Spleen (tissue), 11 donors: ENCODE measurements at regions not wholly inside any gene's neighbourhood (a gene's known extent, or its start where the extent isn't known, plus 50 kb on each side); places are given as distances from the start of the nearest gene placed in this dataset.
A peak's percentile ranks its signal among the peaks of the same experiment; 100 is the strongest.
"Not testable (repeated sequence)": the region's sequence is repeated elsewhere in the genome, so short reads cannot be mapped to it uniquely, and the experiment has no call there.

Experiments
- DNase-seq: peaks from one replicate; pipeline ENCODE4 v3.0.0-alpha.2; 2020
- H3K27ac ChIP-seq, 8 donors: fragments of 200-600 bp; sonication (generic) in 7 of 8; 1 replicate in 4 of 8; 2 replicates in 4 of 8; pipeline versions ENCODE4 v1.5.0 to v1.8.0; 2016 to 2021; ENCODE audit warnings: inconsistent platforms in 4 of 8, mild to moderate bottlenecking in 4 of 8, moderate library complexity in 1 of 8
- H3K27me3 ChIP-seq, 7 donors: fragments of 200-600 bp; sonication (generic) in 6 of 7; replicated peaks in 1 of 7; 1 replicate in 4 of 7; 2 replicates in 3 of 7; pipeline versions ENCODE4 v1.5.0 to v1.8.0; 2016 to 2021; ENCODE audit warnings: inconsistent platforms in 3 of 7, mild to moderate bottlenecking in 1 of 7
- H3K36me3 ChIP-seq, 6 donors: fragments of 200-600 bp; sonication (generic) in 5 of 6; 1 replicate in 4 of 6; 2 replicates in 2 of 6; pipeline versions ENCODE4 v1.5.0 to v1.8.0; 2016 to 2021; ENCODE audit warnings: inconsistent platforms in 2 of 6
- H3K4me1 ChIP-seq, 6 donors: fragments of 200-600 bp; sonication (generic) in 5 of 6; 1 replicate in 3 of 6; 2 replicates in 3 of 6; pipeline versions ENCODE4 v1.5.0 to v1.8.0; 2016 to 2021; ENCODE audit warnings: inconsistent platforms in 3 of 6
- H3K4me3 ChIP-seq, 8 donors: fragments of 200-600 bp; sonication (generic) in 7 of 8; 1 replicate in 4 of 8; 2 replicates in 4 of 8; pipeline versions ENCODE4 v1.5.0 to v1.8.0; 2016 to 2021; ENCODE audit warnings: inconsistent platforms in 4 of 8, mild to moderate bottlenecking in 4 of 8, moderate library complexity in 2 of 8
- H3K9me3 ChIP-seq, 8 donors: fragments of 200-600 bp; sonication (generic) in 7 of 8; 1 replicate in 4 of 8; 2 replicates in 4 of 8; pipeline versions ENCODE4 v1.5.0 to v1.8.0; 2016 to 2021; ENCODE audit warnings: inconsistent platforms in 4 of 8
- CTCF ChIP-seq, 11 experiments: fragments of 200-600 bp in 7 of 11; fragments of 450-650 bp in 4 of 11; sonication (generic) in 4 of 11; IDR thresholded peaks in 8 of 11; conservative IDR thresholded peaks in 3 of 11; 1 replicate in 7 of 11; 2 replicates in 4 of 11; pipeline versions ENCODE4 v1.4.0 to v1.8.0; 2016 to 2021; ENCODE audit warnings: antibody characterized with exemption in 11 of 11, inconsistent platforms in 4 of 11, mild to moderate bottlenecking in 1 of 11
- WGBS, 5 donors: extraction: QIAGEN DNeasy Blood & Tissue Kit in 3 of 5; methylation state at CpG; one replicate each; pipeline versions ENCODE4 v1.1.5 to v1.1.7; 2013 to 2018; 5-methylcytosine and 5-hydroxymethylcytosine counted together
- intact Hi-C: fragments of 100-400 bp; cut with DNase I; formaldehyde crosslinking; loops from one replicate; pipeline ENCODE4 v1.15.0; 2023; ENCODE audit warnings: low total_unique reads
- donor health status: healthy with polysubstance abuse.
- donor health status: DM: no; HTN: no; CAD: no; lungs with moderate emphysema.
- donor health status: DM: no; HTN: no; CAD: no.
- donor health status: Bipolar disorder and iron deficiency.
- donor health status: healthy.
- donor health status: DM: no; HTN: no; CAD: no.
- donor health status: DM: yes; HTN: yes; CAD: no.

- H3K36me3 ChIP-seq, H3K27me3 ChIP-seq, H3K4me1 ChIP-seq, DNase-seq, H3K27ac ChIP-seq, intact Hi-C loops, H3K4me3 ChIP-seq, H3K9me3 ChIP-seq: not testable (repeated sequence)
- TF ChIP-seq CTCF (IDR thresholded peaks at IDR 0.05 in 8 of 11, conservative IDR thresholded peaks at IDR 0.05 in 3 of 11) = peak in 1 of 11 experiments; percentile 16
- WGBS, 5 donors = 4 to 30% (median 20%) methylated on average over 1 of the region's 2 CpGs
Observed at GRCh38 chr10:46693218-46693617, 114.3 kb downstream of the SYT15 start.

- H3K4me3 ChIP-seq, intact Hi-C loops, H3K36me3 ChIP-seq, DNase-seq, H3K4me1 ChIP-seq, H3K9me3 ChIP-seq, H3K27ac ChIP-seq, H3K27me3 ChIP-seq: not testable (repeated sequence)
Observed at GRCh38 chr10:46717264-46717663, 138.3 kb downstream of the SYT15 start.

- H3K27me3 ChIP-seq, intact Hi-C loops, H3K4me3 ChIP-seq, H3K4me1 ChIP-seq, H3K36me3 ChIP-seq, H3K9me3 ChIP-seq, DNase-seq, H3K27ac ChIP-seq: not testable (repeated sequence)
- WGBS, 5 donors = 88 to 97% (median 94%) methylated on average over 3 of the region's 3 CpGs
Observed at GRCh38 chr10:46718014-46718413, 139.1 kb downstream of the SYT15 start.

GRCh38 chr10:46720386-46720785 lies 141.5 kb downstream of the SYT15 start:
- H3K27ac ChIP-seq, H3K9me3 ChIP-seq, H3K4me1 ChIP-seq, H3K4me3 ChIP-seq, H3K36me3 ChIP-seq, H3K27me3 ChIP-seq, intact Hi-C loops, DNase-seq: not testable (repeated sequence)
- no CpG with 5 or more reads among the region's 1 CpG for WGBS, 5 donors

GRCh38 chr10:46720811-46721518 lies 142.0 kb downstream of the SYT15 start:
- H3K4me3 ChIP-seq, H3K36me3 ChIP-seq, H3K9me3 ChIP-seq, H3K27me3 ChIP-seq, intact Hi-C loops, DNase-seq, H3K27ac ChIP-seq, H3K4me1 ChIP-seq: not testable (repeated sequence)
- WGBS, 5 donors = 83 to 100% (median 91%) methylated on average over 1 to 4 of the region's 4 CpGs

GRCh38 chr10:46724258-46724657 lies 145.3 kb downstream of the SYT15 start:
- H3K27ac ChIP-seq, H3K4me1 ChIP-seq, DNase-seq, H3K4me3 ChIP-seq, intact Hi-C loops, H3K9me3 ChIP-seq, H3K27me3 ChIP-seq, H3K36me3 ChIP-seq: not testable (repeated sequence)
- 80 to 90% (median 84%) methylated on average over 3 of the region's 3 CpGs for WGBS, 5 donors

GRCh38 chr10:46728359-46728758 lies 149.4 kb downstream of the SYT15 start:
- H3K36me3 ChIP-seq, H3K9me3 ChIP-seq, DNase-seq, H3K27me3 ChIP-seq, intact Hi-C loops, H3K4me1 ChIP-seq, H3K27ac ChIP-seq, H3K4me3 ChIP-seq: not testable (repeated sequence)

- 67% methylated on average over 1 of the region's 3 CpGs; no CpG with 5 or more reads in 4 of the 5 donors for WGBS, 5 donors
- H3K4me1 ChIP-seq, H3K36me3 ChIP-seq, H3K4me3 ChIP-seq, H3K27ac ChIP-seq, H3K27me3 ChIP-seq, DNase-seq, H3K9me3 ChIP-seq, intact Hi-C loops: not testable (repeated sequence)
Observed at GRCh38 chr10:46730729-46731128, 151.8 kb downstream of the SYT15 start.

- WGBS, 5 donors = 40% methylated on average over 1 of the region's 1 CpG; no CpG with 5 or more reads in 4 of the 5 donors
- DNase-seq, H3K4me3 ChIP-seq, H3K36me3 ChIP-seq, H3K4me1 ChIP-seq, intact Hi-C loops, H3K27me3 ChIP-seq, H3K9me3 ChIP-seq, H3K27ac ChIP-seq: not testable (repeated sequence)
Observed at GRCh38 chr10:46733635-46734261, 154.8 kb downstream of the SYT15 start.

- H3K4me1 ChIP-seq, DNase-seq, H3K27ac ChIP-seq, intact Hi-C loops, H3K36me3 ChIP-seq, H3K9me3 ChIP-seq, H3K4me3 ChIP-seq, H3K27me3 ChIP-seq: not testable (repeated sequence)
Observed at GRCh38 chr10:46734262-46734642, 155.3 kb downstream of the SYT15 start.

GRCh38 chr10:46739919-46740318 lies 161.0 kb downstream of the SYT15 start:
- H3K27me3 ChIP-seq, DNase-seq: not testable (repeated sequence)

More at GRCh38 chr10:46739919-46740318, 161.0 kb downstream of the SYT15 start:
- H3K4me3 ChIP-seq, H3K4me1 ChIP-seq, intact Hi-C loops, H3K36me3 ChIP-seq, H3K27ac ChIP-seq, H3K9me3 ChIP-seq: not testable (repeated sequence)
- 53 to 73% (median 70%) methylated on average over 6 to 15 of the region's 16 CpGs for WGBS, 5 donors
